A549 (cell line): ENCODE measurements at regions not wholly inside any gene's neighbourhood (a gene's known extent, or its start where the extent isn't known, plus 50 kb on each side); places are given as distances from the start of the nearest gene placed in this dataset.

Experiments
- ATAC-seq, 2 experiments: fragments of 200-7000 bp in 1 of 2; fragments of >200 bp in 1 of 2; cut with Nextera tagmentation in 1 of 2; cut with Tn5 transposase in 1 of 2; 3 replicates each; pipeline versions ENCODE4 v1.8.0 to v1.9.1; 2018 to 2020; ENCODE audit warnings: mild to moderate bottlenecking in 1 of 2, moderate library complexity in 1 of 2
- CTCF ChIA-PET: fragments of 300-600 bp; sonication (Branson Sonifier 250); formaldehyde crosslinking; extraction: SDS; loops from one replicate; lab custom pipeline; 2021; ENCODE audit warnings: antibody characterized with exemption, inconsistent platforms; lab: Yijun Ruan, JAX
- POLR2A ChIA-PET: fragments of 350-600 bp; formaldehyde crosslinking; extraction: SDS; loops from one replicate; lab custom pipeline; 2021; ENCODE audit warnings: antibody characterized with exemption, inconsistent platforms; lab: Yijun Ruan, JAX
- DNase-seq, 2 experiments: peaks; one replicate each; pipeline versions ENCODE4 v3.0.0 to v3.0.0-alpha.2; 2011 to 2016; ENCODE audit warnings: low read depth in 1 of 2, low spot score in 1 of 2
- FAIRE-seq: peaks from 2 replicates; lab custom pipeline; 2011; peaks lifted over from hg19 to GRCh38; lab: Jason Lieb, UNC
- H3K27ac ChIP-seq, 2 experiments: fragments of >200 bp; sonication (Bioruptor Twin); formaldehyde crosslinking; 3 replicates each; pipeline ENCODE4 v1.5.1; 2016 to 2017
- H3K4me1 ChIP-seq: fragments of >200 bp; sonication (Bioruptor Twin); formaldehyde crosslinking; 3 replicates; pipeline ENCODE4 v1.6.1; 2016
- H3K4me2 ChIP-seq: fragments of >200 bp; sonication (Bioruptor Twin); formaldehyde crosslinking; 3 replicates; pipeline ENCODE4 v1.6.1; 2016
- H3K4me3 ChIP-seq: fragments of >200 bp; sonication (Bioruptor Twin); formaldehyde crosslinking; 3 replicates; pipeline ENCODE4 v1.5.1; 2016
- H3K9me3 ChIP-seq: fragments of >200 bp; sonication (Bioruptor Twin); formaldehyde crosslinking; 3 replicates; pipeline ENCODE4 v1.6.1; 2016
- ATOH8 ChIP-seq: fragments of 250-450 bp; sonication (Bioruptor Pico); IDR thresholded peaks from 2 replicates; pipeline ENCODE4 v1.5.0; 2020; ENCODE audit warnings: low read depth, mild to moderate bottlenecking, moderate library complexity
- BHLHE40 ChIP-seq: IDR thresholded peaks from 2 replicates; pipeline ENCODE4 v1.6.1; 2012; ENCODE audit warnings: low read depth, low read length, inconsistent platforms
- CBX8 ChIP-seq: fragments of 200-600 bp; sonication (generic); IDR thresholded peaks from 2 replicates; pipeline ENCODE4 v1.6.1; 2016
- CEBPB ChIP-seq, 2 experiments: fragments of >200 bp in 1 of 2; sonication (Bioruptor Twin) in 1 of 2; formaldehyde crosslinking in 1 of 2; IDR thresholded peaks; 2 replicates each; pipeline ENCODE4 v1.6.1; 2012 to 2016
- EP300 ChIP-seq, 2 experiments: fragments of >200 bp; sonication (Bioruptor Twin); formaldehyde crosslinking; IDR thresholded peaks; 2 replicates in 1 of 2; 3 replicates in 1 of 2; pipeline ENCODE4 v1.6.1; 2016 to 2017
- FOSB ChIP-seq: fragments of 250-450 bp; sonication (Bioruptor Pico); IDR thresholded peaks from 2 replicates; pipeline ENCODE4 v1.5.0; 2020; ENCODE audit warnings: mild to moderate bottlenecking, moderate library complexity
- HDAC2 ChIP-seq: fragments of 200-600 bp; sonication (generic); IDR thresholded peaks from 2 replicates; pipeline ENCODE4 v1.6.1; 2016
- KDM1A ChIP-seq: fragments of 200-600 bp; sonication (generic); IDR thresholded peaks from 2 replicates; pipeline ENCODE4 v1.6.1; 2016; ENCODE audit warnings: low read depth, mild to moderate bottlenecking
- MAFK ChIP-seq: fragments of 450-650 bp; IDR thresholded peaks from 2 replicates; pipeline ENCODE4 v1.6.1; 2014; ENCODE audit not compliant: partially characterized antibody
- MAX ChIP-seq: IDR thresholded peaks from 2 replicates; pipeline ENCODE4 v1.6.1; 2012
- MAZ ChIP-seq: fragments of 150-350 bp; IDR thresholded peaks from 2 replicates; pipeline ENCODE4 v1.6.1; 2014; ENCODE audit warnings: antibody characterized with exemption, low read depth, low read length, borderline replicate concordance
- MYC ChIP-seq: IDR thresholded peaks from 2 replicates; pipeline ENCODE4 v1.6.1; 2012; ENCODE audit warnings: mild to moderate bottlenecking, inconsistent platforms, low read length, improper control_type of control experiment, borderline replicate concordance
- NPAS2 ChIP-seq: fragments of 250-450 bp; sonication (Bioruptor Pico); IDR thresholded peaks from 2 replicates; pipeline ENCODE4 v1.8.0; 2022; ENCODE audit warnings: mild to moderate bottlenecking, moderate library complexity, borderline replicate concordance
- RAD21 ChIP-seq, 2 experiments: fragments of >200 bp in 1 of 2; sonication (Bioruptor Twin) in 1 of 2; formaldehyde crosslinking in 1 of 2; IDR thresholded peaks in 1 of 2; conservative IDR thresholded peaks in 1 of 2; 2 replicates in 1 of 2; 3 replicates in 1 of 2; pipeline ENCODE4 v1.6.1; 2012 to 2018; ENCODE audit warnings: inconsistent platforms in 1 of 2
- RARB ChIP-seq: fragments of 250-450 bp; sonication (Bioruptor Pico); IDR thresholded peaks from 2 replicates; pipeline ENCODE4 v1.8.0; 2021; ENCODE audit warnings: mild to moderate bottlenecking, moderate library complexity
- WGBS: methylation state at CpG from one replicate; pipeline ENCODE4 v1.1.6; 2017; ENCODE audit errors: missing lambda C conversion rate; 5-methylcytosine and 5-hydroxymethylcytosine counted together
- TF ChIP-seq, protein P1 (sequence below): fragments of 150-350 bp; IDR thresholded peaks from 2 replicates; pipeline ENCODE4 v1.6.1; 2014; ENCODE audit warnings: low read depth, mild to moderate bottlenecking, low read length

DNA sequence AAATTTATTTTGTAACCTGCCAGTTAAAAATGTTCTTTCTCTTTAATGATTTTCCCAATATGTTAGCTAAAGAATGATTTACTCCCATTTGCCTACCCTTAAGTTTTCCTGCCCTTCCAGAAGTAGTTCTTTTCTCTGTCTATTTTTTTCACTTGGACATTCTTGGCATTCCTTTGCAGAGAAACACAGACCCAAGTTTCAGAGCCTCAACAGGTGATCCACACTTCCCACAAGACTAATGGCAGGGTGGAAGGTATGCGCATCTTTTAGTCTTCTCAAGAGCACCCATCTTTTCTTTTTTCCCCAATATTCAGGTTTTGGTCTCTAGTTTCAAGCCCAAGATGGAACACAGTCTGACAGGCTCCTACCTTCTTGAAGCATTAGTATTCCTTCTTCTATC, 420.7 kb downstream of the ADAMTS20 start (continued):
- TF ChIP-seq, protein P1, sequence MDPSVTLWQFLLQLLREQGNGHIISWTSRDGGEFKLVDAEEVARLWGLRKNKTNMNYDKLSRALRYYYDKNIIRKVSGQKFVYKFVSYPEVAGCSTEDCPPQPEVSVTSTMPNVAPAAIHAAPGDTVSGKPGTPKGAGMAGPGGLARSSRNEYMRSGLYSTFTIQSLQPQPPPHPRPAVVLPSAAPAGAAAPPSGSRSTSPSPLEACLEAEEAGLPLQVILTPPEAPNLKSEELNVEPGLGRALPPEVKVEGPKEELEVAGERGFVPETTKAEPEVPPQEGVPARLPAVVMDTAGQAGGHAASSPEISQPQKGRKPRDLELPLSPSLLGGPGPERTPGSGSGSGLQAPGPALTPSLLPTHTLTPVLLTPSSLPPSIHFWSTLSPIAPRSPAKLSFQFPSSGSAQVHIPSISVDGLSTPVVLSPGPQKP = no peak
- TF ChIP-seq MAFK (no peak), RARB (CRISPR knock-in tag) (no peak), HDAC2 (no peak), ATOH8 (no peak), EP300 (IDR thresholded peaks at IDR 0.05) (no peak), BHLHE40 (no peak), NPAS2 (no peak)

DNA sequence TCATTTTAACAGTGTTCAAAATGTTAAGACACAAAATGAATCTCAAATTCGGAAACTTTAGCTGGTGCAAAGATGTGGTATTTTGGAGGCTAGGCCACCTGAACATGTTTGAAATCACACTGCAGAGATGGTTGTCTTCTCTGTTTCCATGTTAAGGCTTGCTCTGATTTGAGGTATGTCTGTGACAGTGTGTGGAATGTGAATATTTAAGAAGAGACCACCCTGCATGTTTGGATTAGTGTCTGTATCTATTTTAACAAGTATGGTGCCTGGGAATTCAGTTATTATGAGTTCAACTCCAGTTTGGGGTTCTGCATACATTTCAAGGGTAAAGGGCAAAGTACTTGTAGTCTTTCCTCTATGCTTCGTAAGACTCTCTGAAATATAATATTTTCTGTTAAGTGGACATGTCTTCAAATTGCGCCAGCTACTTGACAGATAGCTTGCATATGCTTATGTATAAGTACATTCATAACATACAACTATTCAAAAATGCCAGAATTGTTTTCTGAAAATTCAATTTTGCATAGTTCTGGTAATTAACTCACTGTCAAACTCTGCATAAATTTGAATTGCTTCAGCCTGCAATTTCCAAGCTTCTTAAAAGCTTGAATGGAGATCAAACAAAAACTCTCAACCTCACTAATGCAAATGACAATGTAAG, 424.0 kb downstream of the ADAMTS20 start:
- Histone ChIP-seq H3K9me3 (no peaks in the 10 kb centered on the region), H3K27ac (no peak overlapping the region), H3K4me1 (no peaks in the 10 kb centered on the region), H3K4me2 (no peak overlapping the region), H3K4me3 (no peak overlapping the region)
- no peak for FAIRE-seq
- no peak for ATAC-seq
- WGBS = 34% methylated on average over 3 of the region's 3 CpGs
- no peak for DNase-seq
- ChIA-PET CTCF (interaction anchor here (0.6 kb wide), 1 partner anchor 1674 kb away, joined by 3 read pairs; no protein-coding TSS in a partner anchor), POLR2A (no interaction called here)
- TF ChIP-seq MYC (no peak), RAD21 (conservative IDR thresholded peaks at IDR 0.05 in 1 of 2, IDR thresholded peaks at IDR 0.05 in 1 of 2) (no peak), CBX8 (no peak)

- no peak overlapping the region for H3K4me2 ChIP-seq
- no peak for ATAC-seq
- no peak overlapping the region for H3K27ac ChIP-seq
- no peaks in the 10 kb centered on the region for H3K9me3 ChIP-seq
- FAIRE-seq = no peak
- CTCF ChIA-PET = no interaction called here
- no peak for DNase-seq
- 42% methylated on average over 2 of the region's 2 CpGs for WGBS
- TF ChIP-seq KDM1A = no peak
- TF ChIP-seq FOSB (CRISPR knock-in tag) = no peak
- TF ChIP-seq MAZ = no peak
- TF ChIP-seq CEBPB (IDR thresholded peaks at IDR 0.05) = no peak
- POLR2A ChIA-PET = no interaction called here
- no peaks in the 10 kb centered on the region for H3K4me1 ChIP-seq
- no peak overlapping the region for H3K4me3 ChIP-seq
Observed at GRCh38 chr12:43126652-43127375, 425.2 kb downstream of the ADAMTS20 start.

DNA sequence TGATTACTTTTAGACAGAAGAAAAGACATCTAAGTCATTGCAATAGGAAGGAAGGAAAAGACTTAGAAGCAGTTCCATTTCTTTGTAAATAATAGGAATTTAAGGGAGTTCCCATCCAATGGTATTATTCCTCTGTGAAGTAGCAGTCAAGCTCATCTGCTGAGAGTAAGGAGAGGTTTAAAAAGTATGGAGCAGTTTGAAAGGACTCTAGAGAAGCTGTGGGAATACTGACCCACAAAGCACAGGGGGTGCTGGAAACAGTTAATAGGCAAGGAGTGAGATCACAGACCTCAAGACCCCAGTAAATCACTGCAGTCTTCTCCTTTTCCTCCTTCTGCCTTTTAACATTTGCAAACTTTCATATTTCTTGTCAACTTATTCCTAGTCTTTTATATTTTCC, 428.5 kb downstream of the ADAMTS20 start:
- Histone ChIP-seq H3K4me3 (no peak overlapping the region), H3K4me1 (no peaks in the 10 kb centered on the region), H3K4me2 (no peak overlapping the region), H3K27ac (no peak overlapping the region), H3K9me3 (no peaks in the 10 kb centered on the region)
- FAIRE-seq (no peak), ATAC-seq (no peak), DNase-seq (no peak)
- TF ChIP-seq MAZ = no peak
- TF ChIP-seq MAX = no peak
- no peak for TF ChIP-seq HDAC2
- ChIA-PET CTCF (no interaction called here), POLR2A (no interaction called here)
